Adrenal gland (tissue), 9 donors: ENCODE measurements at regions not wholly inside any gene's neighbourhood (a gene's known extent, or its start where the extent isn't known, plus 50 kb on each side); places are given as distances from the start of the nearest gene placed in this dataset.

Experiments
- DNase-seq, 7 donors: peaks; one replicate each; pipeline ENCODE4 v3.0.0-alpha.2; 2019 to 2020
- H3K27ac ChIP-seq, 5 donors: fragments of 200-600 bp; sonication (generic) in 4 of 5; 1 replicate in 3 of 5; 2 replicates in 2 of 5; pipeline versions ENCODE4 v1.5.1 to v1.8.0; 2016 to 2020; ENCODE audit warnings: mild to moderate bottlenecking in 1 of 5
- H3K27me3 ChIP-seq: fragments of 200-600 bp; 2 replicates; pipeline ENCODE4 v1.8.0; 2021
- H3K36me3 ChIP-seq, 2 donors: fragments of 200-600 bp; replicated peaks in 1 of 2; 1 replicate in 1 of 2; 2 replicates in 1 of 2; pipeline versions ENCODE4 v1.5.1 to v1.8.0; 2018 to 2022
- H3K4me1 ChIP-seq, 2 donors: fragments of 200-600 bp; replicated peaks in 1 of 2; 1 replicate in 1 of 2; 2 replicates in 1 of 2; pipeline versions ENCODE4 v1.5.1 to v1.8.0; 2018 to 2021
- H3K4me3 ChIP-seq, 4 donors: fragments of 200-600 bp; sonication (generic) in 3 of 4; one replicate each; pipeline ENCODE4 v1.5.1; 2016 to 2018
- H3K9me3 ChIP-seq, 3 donors: fragments of 200-600 bp; sonication (generic) in 1 of 3; replicated peaks in 1 of 3; 1 replicate in 2 of 3; 2 replicates in 1 of 3; pipeline versions ENCODE4 v1.5.1 to v1.8.0; 2016 to 2021
- CTCF ChIP-seq, 6 experiments: fragments of 450-650 bp in 4 of 6; fragments of 200-600 bp in 2 of 6; sonication (generic) in 1 of 6; IDR thresholded peaks; 1 replicate in 5 of 6; 2 replicates in 1 of 6; pipeline versions ENCODE4 v1.5.1 to v1.8.0; 2016 to 2021; ENCODE audit warnings: antibody characterized with exemption in 6 of 6, mild to moderate bottlenecking in 2 of 6, moderate library complexity in 1 of 6
- POLR2A ChIP-seq, 2 donors: fragments of 450-650 bp; IDR thresholded peaks; one replicate each; pipeline ENCODE4 v1.6.1; 2017; ENCODE audit warnings: antibody characterized with exemption in 2 of 2, mild to moderate bottlenecking in 2 of 2, moderate library complexity in 1 of 2
- WGBS, 4 donors: extraction: QIAGEN DNeasy Blood & Tissue Kit in 2 of 4; methylation state at CpG; one replicate each; pipeline versions ENCODE4 v1.1.5 to v1.1.7; 2013 to 2017; 5-methylcytosine and 5-hydroxymethylcytosine counted together
- intact Hi-C, 2 donors: fragments of 100-400 bp; cut with DNase I; formaldehyde crosslinking; loops; one replicate each; pipeline versions ENCODE4 v1.14.1 to v1.15.0; 2022 to 2023
- donor health status: healthy with polysubstance abuse.
- donor health status: Bipolar disorder and iron deficiency.
- donor health status: DM: yes; HTN: yes; CAD: no.
- donor health status: DM: no; HTN: no; CAD: no.
- donor health status: DM: no; HTN: no; CAD: no.

DNA sequence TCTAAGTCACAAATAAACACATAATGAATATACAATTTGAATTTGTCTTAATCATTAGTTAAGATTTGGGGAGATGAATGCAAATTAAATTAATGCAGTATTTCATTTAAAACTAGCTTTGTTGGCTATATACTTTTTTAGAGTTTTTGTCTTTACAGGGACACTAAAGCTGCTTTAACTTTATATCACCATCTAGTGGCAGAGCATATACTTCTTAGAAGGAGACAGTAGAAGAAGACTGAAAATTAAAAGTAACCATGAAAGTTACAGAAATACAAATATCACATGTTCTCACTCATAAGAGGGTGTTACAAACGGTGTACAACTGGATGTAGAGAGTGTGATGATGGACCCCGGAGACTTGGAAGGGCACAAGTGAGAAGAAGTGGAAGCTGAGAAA, 268.3 kb upstream of the NETO1 start:
- H3K4me3 ChIP-seq: no peak overlapping the region
- DNase-seq: no peak
- no peaks in the 10 kb centered on the region for H3K4me1 ChIP-seq
- no peaks in the 10 kb centered on the region for H3K36me3 ChIP-seq
- no peaks in the 10 kb centered on the region for H3K9me3 ChIP-seq
- no peak overlapping the region for H3K27ac ChIP-seq
- intact Hi-C loops: no loop called here
- 50 to 67% (median 61%) methylated on average over 2 of the region's 2 CpGs for WGBS, 4 donors
- no peaks in the 10 kb centered on the region for H3K27me3 ChIP-seq
- TF ChIP-seq POLR2A (IDR thresholded peaks at IDR 0.05) (no peak), CTCF (IDR thresholded peaks at IDR 0.05) (no peak)

GRCh38 chr18:73124175-73124574, 256.4 kb upstream of the NETO1 start:
- no peak overlapping the region for H3K27ac ChIP-seq
- DNase-seq: no peak
- H3K4me1 ChIP-seq: no peaks in the 10 kb centered on the region
- H3K9me3 ChIP-seq: no peaks in the 10 kb centered on the region
- no peak for TF ChIP-seq CTCF (IDR thresholded peaks at IDR 0.05)
- H3K4me3 ChIP-seq: no peak overlapping the region
- intact Hi-C loops: no loop called here
- WGBS, 4 donors: 61 to 71% (median 64%) methylated on average over 2 of the region's 2 CpGs
- no peaks in the 10 kb centered on the region for H3K27me3 ChIP-seq
- no peaks in the 10 kb centered on the region for H3K36me3 ChIP-seq

GRCh38 chr18:73121207-73121606, 253.4 kb upstream of the NETO1 start:
- H3K9me3 ChIP-seq: no peaks in the 10 kb centered on the region
- H3K36me3 ChIP-seq: no peaks in the 10 kb centered on the region
- TF ChIP-seq POLR2A (IDR thresholded peaks at IDR 0.05): no peak
- TF ChIP-seq CTCF (IDR thresholded peaks at IDR 0.05): no peak
- 69 to 96% (median 84%) methylated on average over 1 of the region's 1 CpG for WGBS, 4 donors
- no peak overlapping the region for H3K4me3 ChIP-seq
- no peaks in the 10 kb centered on the region for H3K27me3 ChIP-seq
- DNase-seq: no peak
- intact Hi-C loops: no loop called here
- H3K4me1 ChIP-seq: no peaks in the 10 kb centered on the region
- no peak overlapping the region for H3K27ac ChIP-seq

- no peaks in the 10 kb centered on the region for H3K36me3 ChIP-seq
- H3K4me3 ChIP-seq: no peak overlapping the region
- no peak for DNase-seq
- no peaks in the 10 kb centered on the region for H3K9me3 ChIP-seq
- intact Hi-C loops: no loop called here
- no peak overlapping the region for H3K27ac ChIP-seq
- H3K4me1 ChIP-seq: no peaks in the 10 kb centered on the region
- no peaks in the 10 kb centered on the region for H3K27me3 ChIP-seq
- WGBS, 4 donors: 84 to 88% (median 85%) methylated on average over 8 of the region's 8 CpGs
- TF ChIP-seq POLR2A (IDR thresholded peaks at IDR 0.05) (no peak), CTCF (IDR thresholded peaks at IDR 0.05) (no peak)
Measured at GRCh38 chr18:73120626-73121025, 252.8 kb upstream of the NETO1 start.
